Gastrocnemius medialis (tissue), 4 donors: ENCODE measurements at regions not wholly inside any gene's neighbourhood (a gene's known extent, or its start where the extent isn't known, plus 50 kb on each side); places are given as distances from the start of the nearest gene placed in this dataset.

Source experiments
- ATAC-seq, 2 donors: fragments of 150-250 bp; one replicate each; pipeline ENCODE4 v1.9.1; 2016
- DNase-seq, 2 donors: peaks; one replicate each; pipeline ENCODE4 v3.0.0-alpha.2; 2019
- H3K27ac ChIP-seq, 4 donors: fragments of 200-600 bp; sonication (generic); 1 replicate in 1 of 4; 2 replicates in 3 of 4; pipeline ENCODE4 v1.5.1; 2016 to 2018; ENCODE audit warnings: mild to moderate bottlenecking in 2 of 4, moderate library complexity in 1 of 4
- H3K27me3 ChIP-seq, 3 donors: fragments of 200-600 bp; sonication (generic) in 2 of 3; 1 replicate in 1 of 3; 2 replicates in 2 of 3; pipeline versions ENCODE4 v1.5.1 to v1.6.0; 2016 to 2019; ENCODE audit warnings: mild to moderate bottlenecking in 1 of 3, moderate library complexity in 1 of 3
- H3K36me3 ChIP-seq, 2 donors: fragments of 200-600 bp; sonication (generic) in 1 of 2; one replicate each; pipeline ENCODE4 v1.5.1; 2017 to 2018
- H3K4me1 ChIP-seq, 2 donors: fragments of 200-600 bp; sonication (generic) in 1 of 2; one replicate each; pipeline ENCODE4 v1.5.1; 2016 to 2017; ENCODE audit warnings: mild to moderate bottlenecking in 2 of 2
- H3K4me3 ChIP-seq, 4 donors: fragments of 200-600 bp; sonication (generic) in 3 of 4; 1 replicate in 1 of 4; 2 replicates in 3 of 4; pipeline ENCODE4 v1.5.1; 2016 to 2019; ENCODE audit warnings: mild to moderate bottlenecking in 2 of 4
- H3K9me3 ChIP-seq, 3 donors: fragments of 200-600 bp; sonication (generic) in 2 of 3; 1 replicate in 1 of 3; 2 replicates in 2 of 3; pipeline ENCODE4 v1.5.1; 2016 to 2019
- CTCF ChIP-seq, 5 experiments: fragments of 450-650 bp in 3 of 5; fragments of 200-600 bp in 2 of 5; sonication (generic) in 2 of 5; IDR thresholded peaks in 4 of 5; conservative IDR thresholded peaks in 1 of 5; 1 replicate in 4 of 5; 2 replicates in 1 of 5; pipeline ENCODE4 v1.5.1; 2016 to 2019; ENCODE audit warnings: antibody characterized with exemption in 5 of 5, mild to moderate bottlenecking in 3 of 5, moderate library complexity in 3 of 5
- POLR2A ChIP-seq, 2 donors: fragments of 450-650 bp; IDR thresholded peaks; one replicate each; pipeline ENCODE4 v1.6.1; 2017; ENCODE audit warnings: antibody characterized with exemption in 2 of 2, mild to moderate bottlenecking in 2 of 2, moderate library complexity in 2 of 2
- in situ Hi-C, 4 donors: fragments of 200-750 bp; cut with MboI; loops; one replicate each; pipeline versions ENCODE4 v1.15.0 to v1.8.0; 2017; ENCODE audit warnings: low sequenced_read_pairs in 4 of 4
- intact Hi-C: fragments of 100-400 bp; cut with DNase I; formaldehyde crosslinking; loops from one replicate; pipeline ENCODE4 v1.15.1; 2023; ENCODE audit warnings: low total_unique reads

DNA sequence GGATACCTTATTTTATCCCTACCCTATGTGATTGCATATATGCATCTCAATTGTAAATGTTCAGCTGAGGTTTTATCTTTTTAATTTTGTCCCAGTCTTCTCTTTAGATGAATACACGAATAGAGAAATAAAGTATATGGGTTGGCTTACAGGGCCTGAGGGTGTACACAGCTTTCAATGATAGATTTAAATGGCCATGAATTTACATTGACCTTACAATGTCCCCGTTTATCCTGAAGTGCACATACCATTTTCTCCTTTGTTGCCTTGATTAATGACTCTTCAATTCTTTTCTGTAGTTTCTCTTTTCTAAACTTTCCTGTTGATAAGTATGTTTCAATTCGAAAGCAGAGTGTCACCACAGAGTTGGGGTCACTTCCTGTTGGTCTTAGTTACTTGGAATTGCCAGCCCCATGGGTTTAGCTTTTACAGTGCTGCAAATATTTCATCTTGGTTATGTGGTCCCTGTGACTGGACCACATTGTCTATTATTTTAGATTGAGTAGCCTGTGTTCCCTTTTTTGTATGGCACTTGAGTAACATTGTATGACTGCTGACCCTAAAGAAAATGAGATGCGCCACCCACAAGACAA lies 1616.3 kb upstream of the ACVR2A start:
- intact Hi-C loops, result no loop called here
- Histone ChIP-seq H3K36me3 (no peaks in the 10 kb centered on the region), H3K9me3 (no peaks in the 10 kb centered on the region), H3K27me3 (no peaks in the 10 kb centered on the region), H3K27ac (no peak overlapping the region), H3K4me3 (no peak overlapping the region), H3K4me1 (no peaks in the 10 kb centered on the region)
- in situ Hi-C loops, result no loop called here
- DNase-seq (no peak), ATAC-seq (no peak)
- TF ChIP-seq CTCF (IDR thresholded peaks at IDR 0.05 in 4 of 5, conservative IDR thresholded peaks at IDR 0.05 in 1 of 5) (no peak), POLR2A (IDR thresholded peaks at IDR 0.05) (no peak)

DNA sequence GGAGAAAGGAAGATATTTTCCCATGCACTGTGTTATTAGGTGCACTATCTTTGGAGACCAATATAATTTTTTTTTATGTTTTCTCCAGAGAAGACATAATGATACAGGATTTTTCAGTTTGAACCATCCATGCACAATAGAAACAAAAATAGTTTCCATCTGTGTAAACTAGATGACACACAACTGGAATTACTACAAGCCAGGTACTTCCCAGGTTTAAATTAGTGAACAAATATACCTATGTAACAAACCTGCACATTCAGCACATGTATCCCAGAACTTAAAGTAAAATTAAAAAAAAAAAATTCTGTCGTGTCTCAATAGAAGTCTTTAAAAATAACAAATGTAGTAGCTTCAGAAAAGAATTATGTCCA lies 1616.8 kb upstream of the ACVR2A start:
- TF ChIP-seq POLR2A (IDR thresholded peaks at IDR 0.05) (no peak), CTCF (IDR thresholded peaks at IDR 0.05 in 4 of 5, conservative IDR thresholded peaks at IDR 0.05 in 1 of 5) (no peak)
- H3K4me3 ChIP-seq, result no peak overlapping the region
- H3K36me3 ChIP-seq, result no peaks in the 10 kb centered on the region
- in situ Hi-C loops (no loop called here), intact Hi-C loops (no loop called here)
- H3K27me3 ChIP-seq, result no peaks in the 10 kb centered on the region
- H3K9me3 ChIP-seq, result no peaks in the 10 kb centered on the region
- no peak overlapping the region for H3K27ac ChIP-seq
- DNase-seq (no peak), ATAC-seq (no peak)
- no peaks in the 10 kb centered on the region for H3K4me1 ChIP-seq

DNA sequence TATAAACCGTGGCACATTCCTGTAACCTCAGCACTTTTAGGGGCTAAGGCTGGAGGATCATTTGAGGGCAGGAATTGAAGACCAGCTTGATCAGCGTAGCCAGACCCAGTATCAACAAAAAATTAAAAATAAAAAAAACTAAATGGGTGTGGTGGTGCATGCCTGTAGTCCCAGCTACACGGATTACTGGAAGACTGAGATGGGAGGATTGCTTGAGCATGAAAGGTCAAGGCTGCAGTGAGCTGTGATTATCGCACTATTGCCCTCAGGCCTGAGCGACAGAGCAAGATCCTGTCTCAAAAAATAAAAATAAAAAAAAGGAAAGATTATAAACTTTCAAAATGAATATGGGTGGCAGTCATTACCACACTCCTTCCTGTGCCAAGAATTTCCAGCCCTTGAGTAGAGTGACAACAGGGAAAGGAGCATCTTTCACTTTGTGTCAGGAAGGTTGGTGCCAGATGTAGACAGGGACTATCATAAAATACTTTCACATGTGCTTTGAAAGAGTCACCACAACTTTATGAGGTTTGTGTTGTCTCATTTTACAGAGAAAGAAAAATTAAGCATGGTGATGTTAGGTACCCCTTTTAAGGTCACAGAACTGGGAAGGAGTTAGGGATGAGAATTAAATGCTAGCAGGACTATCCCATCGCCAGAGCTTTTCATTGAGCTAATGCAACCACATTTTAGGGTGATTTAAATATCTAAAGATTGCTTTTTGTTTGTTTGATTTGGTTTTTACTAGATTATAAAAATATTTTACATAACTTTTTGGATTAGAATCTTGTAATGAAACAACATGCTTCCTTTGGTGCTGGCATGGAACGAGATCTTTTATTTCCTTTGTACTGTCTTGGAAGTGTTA lies 1617.4 kb upstream of the ACVR2A start:
- Histone ChIP-seq H3K36me3 (no peaks in the 10 kb centered on the region), H3K9me3 (no peaks in the 10 kb centered on the region), H3K27me3 (no peaks in the 10 kb centered on the region), H3K27ac (no peak overlapping the region), H3K4me3 (no peak overlapping the region), H3K4me1 (no peaks in the 10 kb centered on the region)
- TF ChIP-seq CTCF (IDR thresholded peaks at IDR 0.05 in 4 of 5, conservative IDR thresholded peaks at IDR 0.05 in 1 of 5) (no peak), POLR2A (IDR thresholded peaks at IDR 0.05) (no peak)
- intact Hi-C loops, result no loop called here
- DNase-seq, result no peak
- ATAC-seq, result no peak
- in situ Hi-C loops, result no loop called here

DNA sequence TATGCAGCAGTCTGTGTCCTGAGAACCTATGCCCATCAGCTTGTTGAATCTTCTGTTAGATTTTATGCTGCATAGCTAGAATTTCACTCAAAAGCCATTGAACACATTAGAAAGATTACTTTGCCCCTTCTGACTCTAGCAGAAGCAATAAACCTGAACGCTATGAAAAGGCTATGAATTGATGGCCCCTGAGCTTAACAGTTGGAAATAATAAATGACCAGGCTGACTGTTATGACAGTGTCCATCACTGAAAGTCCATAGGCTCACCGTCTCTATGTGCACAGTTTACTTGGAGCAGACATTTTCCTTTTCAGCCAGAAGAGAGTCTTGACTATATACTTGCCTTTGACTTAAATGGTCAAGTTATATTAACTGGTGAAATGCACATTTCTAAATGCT lies 1618.8 kb upstream of the ACVR2A start:
- Histone ChIP-seq H3K27ac (no peak overlapping the region), H3K27me3 (no peaks in the 10 kb centered on the region), H3K4me3 (no peak overlapping the region), H3K9me3 (no peaks in the 10 kb centered on the region), H3K36me3 (no peaks in the 10 kb centered on the region), H3K4me1 (no peaks in the 10 kb centered on the region)
- intact Hi-C loops (no loop called here), in situ Hi-C loops (no loop called here)
- DNase-seq, result no peak
- no peak for TF ChIP-seq POLR2A (IDR thresholded peaks at IDR 0.05)
- TF ChIP-seq CTCF (IDR thresholded peaks at IDR 0.05 in 4 of 5, conservative IDR thresholded peaks at IDR 0.05 in 1 of 5), result no peak
- ATAC-seq, result no peak
